Tibial nerve (tissue), 4 donors: ENCODE measurements at regions not wholly inside any gene's neighbourhood (a gene's known extent, or its start where the extent isn't known, plus 50 kb on each side); places are given as distances from the start of the nearest gene placed in this dataset.

ENCODE experiments used
- DNase-seq, 2 donors: peaks; one replicate each; pipeline ENCODE4 v3.0.0-alpha.2; 2019; ENCODE audit warnings: low spot score in 2 of 2
- H3K27ac ChIP-seq, 4 donors: fragments of 200-600 bp; sonication (generic) in 3 of 4; one replicate each; pipeline ENCODE4 v1.5.1; 2017 to 2019; ENCODE audit warnings: mild to moderate bottlenecking in 1 of 4
- H3K27me3 ChIP-seq, 2 donors: fragments of 200-600 bp; sonication (generic) in 1 of 2; one replicate each; pipeline versions ENCODE4 v1.5.1 to v1.6.0; 2017 to 2019
- H3K36me3 ChIP-seq, 3 donors: fragments of 200-600 bp; sonication (generic); one replicate each; pipeline ENCODE4 v1.5.1; 2018 to 2019
- H3K4me1 ChIP-seq, 4 donors: fragments of 200-600 bp; sonication (generic) in 3 of 4; one replicate each; pipeline ENCODE4 v1.5.1; 2017 to 2019
- H3K4me3 ChIP-seq, 4 donors: fragments of 200-600 bp; sonication (generic) in 3 of 4; one replicate each; pipeline ENCODE4 v1.5.1; 2017 to 2019; ENCODE audit warnings: mild to moderate bottlenecking in 1 of 4, moderate library complexity in 1 of 4
- H3K9me3 ChIP-seq, 4 donors: fragments of 200-600 bp; sonication (generic) in 3 of 4; one replicate each; pipeline ENCODE4 v1.5.1; 2017 to 2019
- CTCF ChIP-seq, 5 experiments: fragments of 200-600 bp in 3 of 5; fragments of 450-650 bp in 2 of 5; sonication (generic) in 3 of 5; IDR thresholded peaks; one replicate each; pipeline ENCODE4 v1.5.1; 2016 to 2019; ENCODE audit warnings: antibody characterized with exemption in 5 of 5, mild to moderate bottlenecking in 3 of 5, moderate library complexity in 2 of 5
- EP300 ChIP-seq, 2 donors: sonication (generic); formaldehyde crosslinking; IDR thresholded peaks; one replicate each; pipeline ENCODE4 v1.6.1; 2017; ENCODE audit warnings: antibody characterized with exemption in 2 of 2, mild to moderate bottlenecking in 1 of 2
- POLR2A ChIP-seq, 2 donors: fragments of 450-650 bp; IDR thresholded peaks; one replicate each; pipeline ENCODE4 v1.6.1; 2017; ENCODE audit warnings: antibody characterized with exemption in 2 of 2, mild to moderate bottlenecking in 2 of 2, moderate library complexity in 2 of 2
- WGBS, 2 donors: methylation state at CpG; one replicate each; pipeline ENCODE4 v1.1.5; 2018; 5-methylcytosine and 5-hydroxymethylcytosine counted together

- no peak for DNase-seq
- no peaks in the 10 kb centered on the region for H3K27me3 ChIP-seq
- WGBS, 2 donors = 90 to 91% methylated on average over 1 of the region's 1 CpG
- H3K27ac ChIP-seq = no peak overlapping the region
- no peak for TF ChIP-seq EP300 (IDR thresholded peaks at IDR 0.05)
- no peak for TF ChIP-seq POLR2A (IDR thresholded peaks at IDR 0.05)
- TF ChIP-seq CTCF (IDR thresholded peaks at IDR 0.05) = no peak
- H3K9me3 ChIP-seq = no peaks in the 10 kb centered on the region
- H3K4me3 ChIP-seq = no peak overlapping the region
- no peaks in the 10 kb centered on the region for H3K4me1 ChIP-seq
- H3K36me3 ChIP-seq = no peaks in the 10 kb centered on the region
Observed at GRCh38 chr3:82363131-82363530, 601.7 kb upstream of the GBE1 start.

GRCh38 chr3:82355228-82355627, 593.8 kb upstream of the GBE1 start:
- no peaks in the 10 kb centered on the region for H3K36me3 ChIP-seq
- TF ChIP-seq POLR2A (IDR thresholded peaks at IDR 0.05) (no peak), CTCF (IDR thresholded peaks at IDR 0.05) (no peak), EP300 (IDR thresholded peaks at IDR 0.05) (no peak)
- no peaks in the 10 kb centered on the region for H3K9me3 ChIP-seq
- no peak overlapping the region for H3K27ac ChIP-seq
- no peak overlapping the region for H3K4me3 ChIP-seq
- 76 to 81% methylated on average over 2 of the region's 2 CpGs for WGBS, 2 donors
- H3K4me1 ChIP-seq = no peaks in the 10 kb centered on the region
- DNase-seq = no peak
- H3K27me3 ChIP-seq = no peaks in the 10 kb centered on the region

GRCh38 chr3:82354228-82354627, 592.8 kb upstream of the GBE1 start:
- H3K4me1 ChIP-seq = no peaks in the 10 kb centered on the region
- no peak overlapping the region for H3K27ac ChIP-seq
- H3K9me3 ChIP-seq = no peaks in the 10 kb centered on the region
- DNase-seq = no peak
- no peaks in the 10 kb centered on the region for H3K27me3 ChIP-seq
- no peak for TF ChIP-seq EP300 (IDR thresholded peaks at IDR 0.05)
- TF ChIP-seq CTCF (IDR thresholded peaks at IDR 0.05) = no peak
- no peak for TF ChIP-seq POLR2A (IDR thresholded peaks at IDR 0.05)
- no peaks in the 10 kb centered on the region for H3K36me3 ChIP-seq
- 57 to 63% methylated on average over 4 of the region's 4 CpGs for WGBS, 2 donors
- no peak overlapping the region for H3K4me3 ChIP-seq

- WGBS, 2 donors = 63 to 70% methylated on average over 6 of the region's 6 CpGs
- Histone ChIP-seq H3K9me3 (no peaks in the 10 kb centered on the region), H3K27me3 (no peaks in the 10 kb centered on the region), H3K27ac (no peak overlapping the region), H3K36me3 (no peaks in the 10 kb centered on the region), H3K4me1 (no peaks in the 10 kb centered on the region), H3K4me3 (no peak overlapping the region)
- TF ChIP-seq EP300 (IDR thresholded peaks at IDR 0.05) = no peak
- no peak for DNase-seq
Observed at GRCh38 chr3:82353306-82354171, 592.1 kb upstream of the GBE1 start.

GRCh38 chr3:82347585-82347984, 586.1 kb upstream of the GBE1 start:
- Histone ChIP-seq H3K27me3 (no peaks in the 10 kb centered on the region), H3K27ac (no peak overlapping the region), H3K4me1 (no peaks in the 10 kb centered on the region), H3K36me3 (no peaks in the 10 kb centered on the region), H3K4me3 (no peak overlapping the region), H3K9me3 (no peaks in the 10 kb centered on the region)
- DNase-seq = no peak
- WGBS, 2 donors = 93 to 96% methylated on average over 1 of the region's 1 CpG
- no peak for TF ChIP-seq POLR2A (IDR thresholded peaks at IDR 0.05)
- TF ChIP-seq EP300 (IDR thresholded peaks at IDR 0.05) = no peak
- TF ChIP-seq CTCF (IDR thresholded peaks at IDR 0.05) = no peak
